Endothelial cell of umbilical vein (primary cell): ENCODE measurements at regions not wholly inside any gene's neighbourhood (a gene's known extent, or its start where the extent isn't known, plus 50 kb on each side); places are given as distances from the start of the nearest gene placed in this dataset.

ENCODE experiments used
- BruUV-seq: library from RNA; stranded (reverse); fragments of 400-500 nt; replicated peaks from 2 replicates; lab custom pipeline; 2021; lab: Mats Ljungman, UMichigan
- CTCF ChIA-PET: fragments of 300-600, 350-600 bp; sonication (Branson Sonifier 250); formaldehyde crosslinking; loops from one replicate; lab custom pipeline; 2021; ENCODE audit warnings: antibody characterized with exemption, inconsistent platforms; lab: Charles Lee
- POLR2A ChIA-PET: fragments of 300-600, 350-600 bp; sonication (Branson Sonifier 250); formaldehyde crosslinking; loops from one replicate; lab custom pipeline; 2021; ENCODE audit warnings: antibody characterized with exemption, inconsistent platforms; lab: Charles Lee
- DNase-seq: peaks from one replicate; pipeline ENCODE4 v3.0.0-alpha.2; 2011; ENCODE audit warnings: low read depth, low spot score
- FAIRE-seq: peaks from 2 replicates; lab custom pipeline; 2011; peaks lifted over from hg19 to GRCh38; lab: Jason Lieb, UNC
- H2AFZ ChIP-seq: 2 replicates; pipeline ENCODE4 v1.6.0; 2012; ENCODE audit warnings: low read depth, low read length, control low read depth, inconsistent platforms
- H3K27ac ChIP-seq: 2 replicates; pipeline ENCODE4 v1.5.1; 2011; ENCODE audit warnings: low read depth, mild to moderate bottlenecking, control low read depth, low read length, moderate library complexity; ENCODE audit not compliant: insufficient read depth
- H3K27me3 ChIP-seq, 2 experiments: 2 replicates each; pipeline versions ENCODE4 v1.6.0 to v1.6.1; 2011; ENCODE audit warnings: low read length in 2 of 2, mixed read lengths in 1 of 2; ENCODE audit not compliant: control insufficient read depth in 2 of 2, insufficient read depth in 2 of 2
- H3K36me3 ChIP-seq, 2 experiments: 2 replicates in 1 of 2; 3 replicates in 1 of 2; pipeline ENCODE4 v1.5.1; 2011; ENCODE audit warnings: low read length in 2 of 2, mild to moderate bottlenecking in 1 of 2, moderate library complexity in 1 of 2; ENCODE audit not compliant: control insufficient read depth in 2 of 2, insufficient read depth in 2 of 2; ENCODE audit errors: extremely low read depth in 1 of 2
- H3K4me1 ChIP-seq: 3 replicates; pipeline ENCODE4 v1.5.1; 2011; ENCODE audit warnings: mild to moderate bottlenecking, low read length; ENCODE audit not compliant: control insufficient read depth, insufficient read depth; ENCODE audit errors: extremely low read depth
- H3K4me2 ChIP-seq: 2 replicates; pipeline ENCODE4 v1.6.1; 2011; ENCODE audit warnings: low read length, control low read depth, mixed read lengths; ENCODE audit not compliant: insufficient read depth
- H3K4me3 ChIP-seq, 3 experiments: fragments of 200-600 bp in 1 of 3; sonication (generic), shearing (Covaris generic) in 1 of 3; replicated peaks in 1 of 3; 2 replicates each; pipeline ENCODE4 v1.5.1; 2011 to 2016; ENCODE audit warnings: control low read depth in 3 of 3, low read length in 3 of 3, mild to moderate bottlenecking in 2 of 3, inconsistent platforms in 1 of 3, low read depth in 1 of 3, moderate library complexity in 1 of 3; ENCODE audit not compliant: insufficient read depth in 1 of 3
- H3K79me2 ChIP-seq: 2 replicates; pipeline ENCODE4 v1.6.0; 2012; ENCODE audit warnings: low read length, inconsistent platforms; ENCODE audit not compliant: control insufficient read depth, insufficient read depth
- H3K9ac ChIP-seq: replicated peaks from 2 replicates; pipeline ENCODE3; 2011; ENCODE audit warnings: low read length, control low read depth; ENCODE audit not compliant: insufficient read depth; ENCODE audit errors: extremely low read depth
- H3K9me1 ChIP-seq: replicated peaks from 3 replicates; pipeline ENCODE4 v1.6.0; 2011; ENCODE audit warnings: mild to moderate bottlenecking, low read length; ENCODE audit not compliant: control insufficient read depth, insufficient read depth; ENCODE audit errors: extremely low read depth
- H3K9me3 ChIP-seq: replicated peaks from 2 replicates; pipeline ENCODE4 v1.5.1; 2012; ENCODE audit warnings: low read length, inconsistent platforms; ENCODE audit not compliant: control insufficient read depth, insufficient read depth
- H4K20me1 ChIP-seq: replicated peaks from 2 replicates; pipeline ENCODE3; 2011; ENCODE audit warnings: mild to moderate bottlenecking, low read length; ENCODE audit not compliant: control insufficient read depth, insufficient read depth; ENCODE audit errors: extremely low read depth
- EZH2 ChIP-seq: IDR thresholded peaks from 2 replicates; pipeline ENCODE4 v1.6.1; 2012; ENCODE audit warnings: borderline replicate concordance, low read depth, mild to moderate bottlenecking, moderate library complexity, low read length, inconsistent platforms; ENCODE audit not compliant: severe bottlenecking
- FOS ChIP-seq: IDR thresholded peaks from 2 replicates; pipeline ENCODE4 v1.6.1; 2011; ENCODE audit warnings: mild to moderate bottlenecking, low read length, moderate library complexity, borderline replicate concordance; ENCODE audit not compliant: insufficient read depth
- GATA2 ChIP-seq: IDR thresholded peaks from 2 replicates; pipeline ENCODE4 v1.7.0; 2011; ENCODE audit warnings: low read depth, mild to moderate bottlenecking, moderate library complexity, mixed read lengths, low read length; ENCODE audit not compliant: insufficient read length, insufficient read depth
- JUN ChIP-seq: IDR thresholded peaks from 2 replicates; pipeline ENCODE4 v1.6.1; 2011; ENCODE audit warnings: borderline replicate concordance, low read depth; ENCODE audit not compliant: insufficient read length, insufficient read depth
- MYC ChIP-seq: IDR thresholded peaks from one replicate; pipeline ENCODE4 v1.6.1; 2011; ENCODE audit warnings: mild to moderate bottlenecking, low read depth, low read length
- POLR2A ChIP-seq: IDR thresholded peaks from 2 replicates; pipeline ENCODE4 v1.6.1; 2012; ENCODE audit warnings: low read depth, mild to moderate bottlenecking, control low read depth, low read length
- dilution Hi-C: fragments of 300-500 bp; cut with MboI; formaldehyde crosslinking; loops from one replicate; pipeline ENCODE4 v1.15.0; 2019; ENCODE audit warnings: low sequenced_read_pairs; ENCODE audit not compliant: extremely low pct_ligation_motif_present
- intact Hi-C: fragments of 100-400 bp; cut with micrococcal nuclease; formaldehyde crosslinking; loops from one replicate; pipeline ENCODE4 v1.10.0; 2022
- TF ChIP-seq, protein P1 (sequence below): IDR thresholded peaks from 2 replicates; pipeline ENCODE4 v1.6.1; 2011; ENCODE audit not compliant: insufficient read depth, insufficient read length

DNA sequence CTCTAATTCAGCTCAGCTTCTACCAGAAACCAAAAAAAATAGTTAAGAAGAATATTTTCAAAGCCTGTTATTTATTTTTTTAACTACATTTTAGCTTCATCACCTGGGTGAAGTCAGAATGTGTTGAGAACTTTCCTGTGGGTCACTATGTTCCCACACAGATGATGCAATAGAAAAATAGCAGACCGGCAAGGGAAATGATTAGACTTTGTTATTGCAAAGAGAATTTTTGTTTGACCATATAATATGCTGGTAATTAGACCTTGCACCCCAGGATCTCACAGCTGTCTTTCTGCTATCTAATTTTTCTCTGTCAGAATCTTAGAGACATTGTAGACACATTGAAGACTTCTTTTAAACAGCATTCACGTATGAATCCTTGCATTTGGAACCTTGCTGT, 299.3 kb downstream of the TBX15 start:
- dilution Hi-C loops (no loop called here), intact Hi-C loops (no loop called here)
- TF ChIP-seq GATA2, result no peak
- TF ChIP-seq, protein P1, sequence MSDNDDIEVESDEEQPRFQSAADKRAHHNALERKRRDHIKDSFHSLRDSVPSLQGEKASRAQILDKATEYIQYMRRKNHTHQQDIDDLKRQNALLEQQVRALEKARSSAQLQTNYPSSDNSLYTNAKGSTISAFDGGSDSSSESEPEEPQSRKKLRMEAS, result no peak
- no peak for TF ChIP-seq POLR2A
- ChIA-PET CTCF (no interaction called here), POLR2A (no interaction called here)
- no peaks in the 10 kb centered on the region for H3K4me1 ChIP-seq
- H3K36me3 ChIP-seq, result no peaks in the 10 kb centered on the region
- H3K4me2 ChIP-seq, result no peak overlapping the region
- no peak overlapping the region for H2AFZ ChIP-seq
- no peaks in the 10 kb centered on the region for H3K27me3 ChIP-seq
- no peaks in the 10 kb centered on the region for H3K79me2 ChIP-seq
- no peak overlapping the region for H3K4me3 ChIP-seq
- H3K9ac ChIP-seq, result no peak overlapping the region
- no peaks in the 10 kb centered on the region for H3K9me3 ChIP-seq
- FAIRE-seq, result no peak
- DNase-seq, result no peak
- no peaks in the 10 kb centered on the region for H4K20me1 ChIP-seq
- no peak overlapping the region for H3K27ac ChIP-seq
- no peaks in the 10 kb centered on the region for H3K9me1 ChIP-seq
- no TSS peak for BruUV-seq

DNA sequence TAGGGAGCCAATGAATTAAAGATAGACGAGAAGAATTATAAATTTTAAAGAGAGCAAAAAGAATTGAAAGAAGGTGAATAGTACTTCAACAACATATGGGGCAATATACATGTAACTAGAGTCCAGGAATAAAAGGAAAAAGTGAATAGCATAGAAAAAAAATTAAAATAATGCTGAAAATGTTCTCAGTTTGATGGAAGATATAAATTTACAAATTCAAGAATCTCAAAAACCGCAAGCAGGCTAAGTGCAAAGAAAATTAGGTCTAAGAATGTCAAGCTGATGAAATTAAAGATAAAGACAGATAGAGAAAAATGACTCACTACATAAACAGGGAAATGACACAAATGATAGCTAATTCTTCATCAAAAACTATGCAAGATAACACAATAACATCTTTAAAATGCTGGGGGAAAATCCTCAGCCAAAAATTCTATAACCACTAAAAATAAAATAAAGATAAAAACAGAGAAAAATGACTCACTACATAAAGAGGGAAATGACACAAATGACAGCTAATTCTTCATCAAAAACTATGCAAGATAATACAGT, 326.3 kb downstream of the TBX15 start:
- no peaks in the 10 kb centered on the region for H4K20me1 ChIP-seq
- H3K9me3 ChIP-seq, result peaks cover 1% of the 10 kb centered on the region
- no peak overlapping the region for H3K27ac ChIP-seq
- H3K27me3 ChIP-seq, result no peaks in the 10 kb centered on the region
- ChIA-PET POLR2A (no interaction called here), CTCF (no interaction called here)
- FAIRE-seq, result no peak
- TF ChIP-seq JUN (no peak), POLR2A (no peak), EZH2 (no peak), FOS (no peak), MYC (no peak)
- intact Hi-C loops (no loop called here), dilution Hi-C loops (no loop called here)
- no peak overlapping the region for H2AFZ ChIP-seq
- DNase-seq, result no peak
- H3K79me2 ChIP-seq, result no peaks in the 10 kb centered on the region
- no peaks in the 10 kb centered on the region for H3K4me1 ChIP-seq
- H3K4me2 ChIP-seq, result no peak overlapping the region
- BruUV-seq, result no TSS peak
- no peak overlapping the region for H3K4me3 ChIP-seq
- H3K9ac ChIP-seq, result no peak overlapping the region
- no peaks in the 10 kb centered on the region for H3K36me3 ChIP-seq
- no peaks in the 10 kb centered on the region for H3K9me1 ChIP-seq
